Breast epithelium (tissue), 3 donors: ENCODE measurements at regions not wholly inside any gene's neighbourhood (a gene's known extent, or its start where the extent isn't known, plus 50 kb on each side); places are given as distances from the start of the nearest gene placed in this dataset.

Experiments used
- CTCF ChIP-seq, 3 donors: fragments of 450-650 bp; IDR thresholded peaks; one replicate each; pipeline ENCODE4 v1.5.1; 2016 to 2017; ENCODE audit warnings: antibody characterized with exemption in 3 of 3, mild to moderate bottlenecking in 3 of 3, moderate library complexity in 3 of 3
- POLR2A ChIP-seq: fragments of 450-650 bp; IDR thresholded peaks from one replicate; pipeline ENCODE4 v1.6.1; 2016; ENCODE audit warnings: antibody characterized with exemption, mild to moderate bottlenecking, moderate library complexity
- POLR2AphosphoS5 ChIP-seq, 3 donors: sonication (generic); formaldehyde crosslinking; IDR thresholded peaks; one replicate each; pipeline ENCODE4 v1.6.1; 2017; ENCODE audit warnings: antibody characterized with exemption in 3 of 3

- TF ChIP-seq CTCF (IDR thresholded peaks at IDR 0.05) = no peak
- TF ChIP-seq POLR2A = no peak
- no peak for TF ChIP-seq POLR2AphosphoS5 (IDR thresholded peaks at IDR 0.05)
Observed at GRCh38 chr12:77553976-77554619, 276.6 kb upstream of the NAV3 start.
